B cell (primary cell): ENCODE measurements at regions not wholly inside any gene's neighbourhood (a gene's known extent, or its start where the extent isn't known, plus 50 kb on each side); places are given as distances from the start of the nearest gene placed in this dataset.
"Not testable (repeated sequence)": the region's sequence is repeated elsewhere in the genome, so short reads cannot be mapped to it uniquely, and the experiment has no call there.

Experiments
- CTCF ChIP-seq: fragments of 200-600 bp; IDR thresholded peaks from one replicate; pipeline ENCODE4 v1.8.0; 2022; ENCODE audit warnings: antibody characterized with exemption, mild to moderate bottlenecking
- EZH2 ChIP-seq: IDR thresholded peaks from 2 replicates; pipeline ENCODE4 v1.6.1; 2012; ENCODE audit warnings: borderline replicate concordance, low read depth, mild to moderate bottlenecking, moderate library complexity, low read length; ENCODE audit not compliant: insufficient read depth, poor library complexity, severe bottlenecking

DNA sequence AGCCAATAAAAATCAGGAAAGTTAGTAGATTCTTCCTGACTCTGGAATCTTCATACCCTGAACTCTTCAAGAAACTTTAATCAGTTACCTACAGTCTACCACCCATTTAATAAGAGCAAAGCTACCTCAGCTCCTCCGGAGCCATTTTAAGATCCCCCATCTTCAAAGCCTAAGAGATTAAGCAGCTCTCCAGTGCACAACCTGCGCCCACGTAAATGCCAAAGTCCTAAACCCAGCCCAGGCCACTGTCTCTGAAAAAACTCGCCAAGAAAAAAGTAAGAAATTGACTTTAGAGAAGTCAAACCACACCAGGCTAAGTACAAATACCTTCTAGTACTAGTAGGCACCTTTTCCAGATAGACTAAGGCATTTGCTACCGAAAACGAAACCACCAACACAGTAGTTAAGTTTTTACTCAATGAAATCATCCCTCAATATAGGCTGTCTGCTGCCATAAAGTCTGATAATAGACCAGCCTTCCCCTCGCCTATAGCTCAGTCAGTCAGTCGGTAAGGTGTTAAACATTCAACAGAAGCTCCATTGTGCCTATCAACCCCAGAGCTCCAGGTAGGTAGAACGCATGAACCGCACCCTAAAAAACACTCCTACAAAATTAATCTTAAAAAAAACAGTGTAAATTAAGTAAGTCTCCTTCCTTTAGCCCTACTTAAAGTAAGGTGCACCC, 122.2 kb upstream of the DEFB108B start:
- not testable (repeated sequence) for TF ChIP-seq CTCF, EZH2
